DND-41 (cell line): ENCODE measurements at regions not wholly inside any gene's neighbourhood (a gene's known extent, or its start where the extent isn't known, plus 50 kb on each side); places are given as distances from the start of the nearest gene placed in this dataset.

ENCODE experiments used
- ATAC-seq: fragments of 200-7000 bp; cut with Tn5 transposase; 3 replicates; pipeline ENCODE4 v1.9.1; 2021; ENCODE audit warnings: low read depth; ENCODE audit not compliant: insufficient read depth
- DNase-seq: peaks from one replicate; pipeline ENCODE4 v3.0.0-alpha.2; 2020
- H2AFZ ChIP-seq: 2 replicates; pipeline ENCODE4 v1.6.0; 2012; ENCODE audit warnings: low read depth, low read length
- H3K27ac ChIP-seq: 2 replicates; pipeline ENCODE4 v1.5.1; 2012; ENCODE audit warnings: low read length, inconsistent platforms
- H3K27me3 ChIP-seq: fragments of 200-600 bp; sonication (generic); 2 replicates; pipeline ENCODE4 v1.6.0; 2012; ENCODE audit warnings: low read length, mild to moderate bottlenecking, inconsistent platforms; ENCODE audit not compliant: insufficient read depth, poor library complexity
- H3K36me3 ChIP-seq: 2 replicates; pipeline ENCODE4 v1.5.1; 2012; ENCODE audit warnings: low read length, inconsistent platforms; ENCODE audit not compliant: insufficient read depth
- H3K4me1 ChIP-seq: 2 replicates; pipeline ENCODE4 v1.5.1; 2012; ENCODE audit warnings: mild to moderate bottlenecking, low read length; ENCODE audit not compliant: insufficient read depth
- H3K4me2 ChIP-seq: 2 replicates; pipeline ENCODE4 v1.6.0; 2012; ENCODE audit warnings: mild to moderate bottlenecking, moderate library complexity, low read length, inconsistent platforms; ENCODE audit not compliant: insufficient read depth
- H3K4me3 ChIP-seq, 2 experiments: fragments of 200-600 bp in 1 of 2; shearing (Covaris generic) in 1 of 2; 2 replicates each; pipeline ENCODE4 v1.5.1; 2012 to 2016; ENCODE audit warnings: inconsistent platforms in 2 of 2, low read length in 2 of 2, mild to moderate bottlenecking in 2 of 2, low read depth in 1 of 2, moderate library complexity in 1 of 2
- H3K79me2 ChIP-seq: 2 replicates; pipeline ENCODE4 v1.6.0; 2012; ENCODE audit warnings: low read length, inconsistent platforms; ENCODE audit not compliant: insufficient read depth
- H3K9ac ChIP-seq: 2 replicates; pipeline ENCODE4 v1.6.0; 2012; ENCODE audit warnings: low read depth, mild to moderate bottlenecking, inconsistent platforms, low read length, moderate library complexity
- H3K9me3 ChIP-seq: 2 replicates; pipeline ENCODE4 v1.5.1; 2012; ENCODE audit warnings: low read length, moderate library complexity, mild to moderate bottlenecking, inconsistent platforms; ENCODE audit not compliant: insufficient read depth, severe bottlenecking
- H4K20me1 ChIP-seq: 2 replicates; pipeline ENCODE4 v1.6.0; 2012; ENCODE audit warnings: low read length; ENCODE audit not compliant: insufficient read depth
- CTCF ChIP-seq: IDR thresholded peaks from 2 replicates; pipeline ENCODE4 v1.5.1; 2012; ENCODE audit warnings: borderline replicate concordance, low read length, moderate library complexity, mild to moderate bottlenecking; ENCODE audit not compliant: poor library complexity, severe bottlenecking; ENCODE audit errors: extremely low read depth
- EZH2 ChIP-seq: IDR thresholded peaks from 3 replicates; pipeline ENCODE4 v1.6.1; 2012; ENCODE audit warnings: borderline replicate concordance, low read depth, mild to moderate bottlenecking, moderate library complexity, low read length, inconsistent platforms; ENCODE audit not compliant: severe bottlenecking

- Histone ChIP-seq H3K9me3 (no peaks in the 10 kb centered on the region), H3K9ac (no peak overlapping the region), H3K4me3 (no peak overlapping the region), H3K79me2 (no peaks in the 10 kb centered on the region), H3K27me3 (no peaks in the 10 kb centered on the region), H3K36me3 (no peaks in the 10 kb centered on the region), H3K4me1 (no peaks in the 10 kb centered on the region), H3K4me2 (no peak overlapping the region), H2AFZ (no peak overlapping the region), H3K27ac (no peak overlapping the region), H4K20me1 (no peaks in the 10 kb centered on the region)
- TF ChIP-seq EZH2 (no peak), CTCF (no peak)
- DNase-seq, result no peak
- ATAC-seq, result no peak
These were observed 1413.0 kb upstream of the PRR20A start for GRCh38 chr13:55727683-55728082.

- Histone ChIP-seq H3K27ac (no peak overlapping the region), H4K20me1 (no peaks in the 10 kb centered on the region), H3K4me2 (no peak overlapping the region), H3K9me3 (no peaks in the 10 kb centered on the region), H3K79me2 (no peaks in the 10 kb centered on the region), H3K36me3 (no peaks in the 10 kb centered on the region), H3K27me3 (no peaks in the 10 kb centered on the region), H3K9ac (no peak overlapping the region), H3K4me3 (no peak overlapping the region), H3K4me1 (no peaks in the 10 kb centered on the region), H2AFZ (no peak overlapping the region)
- TF ChIP-seq EZH2 (no peak), CTCF (no peak)
- ATAC-seq (no peak), DNase-seq (no peak)
These were observed 1412.5 kb upstream of the PRR20A start for GRCh38 chr13:55728247-55728646.

- Histone ChIP-seq H3K36me3 (no peaks in the 10 kb centered on the region), H3K9ac (no peak overlapping the region), H2AFZ (no peak overlapping the region), H3K4me2 (no peak overlapping the region), H3K27me3 (no peaks in the 10 kb centered on the region), H3K79me2 (no peaks in the 10 kb centered on the region), H3K4me1 (no peaks in the 10 kb centered on the region), H3K4me3 (no peak overlapping the region), H3K9me3 (no peaks in the 10 kb centered on the region), H3K27ac (no peak overlapping the region), H4K20me1 (no peaks in the 10 kb centered on the region)
- DNase-seq (no peak), ATAC-seq (no peak)
- TF ChIP-seq CTCF (no peak), EZH2 (no peak)
These were observed 1394.9 kb upstream of the PRR20A start for GRCh38 chr13:55745828-55746227.

- H3K4me2 ChIP-seq, result no peak overlapping the region
- ATAC-seq, result no peak
- no peaks in the 10 kb centered on the region for H3K9me3 ChIP-seq
- no peaks in the 10 kb centered on the region for H3K4me1 ChIP-seq
- H4K20me1 ChIP-seq, result no peaks in the 10 kb centered on the region
- no peak overlapping the region for H3K9ac ChIP-seq
- H2AFZ ChIP-seq, result no peak overlapping the region
- TF ChIP-seq EZH2, result no peak
- no peak for TF ChIP-seq CTCF
- no peak overlapping the region for H3K4me3 ChIP-seq
- no peaks in the 10 kb centered on the region for H3K27me3 ChIP-seq
- H3K36me3 ChIP-seq, result no peaks in the 10 kb centered on the region
- H3K27ac ChIP-seq, result no peak overlapping the region
- no peaks in the 10 kb centered on the region for H3K79me2 ChIP-seq
- DNase-seq, result no peak
These were observed 1378.7 kb upstream of the PRR20A start for GRCh38 chr13:55761986-55762385.
